GM12891 (cell line): ENCODE measurements at regions not wholly inside any gene's neighbourhood (a gene's known extent, or its start where the extent isn't known, plus 50 kb on each side); places are given as distances from the start of the nearest gene placed in this dataset.

Source experiments
- DNase-seq: peaks from one replicate; pipeline ENCODE4 v3.0.0; 2011; ENCODE audit warnings: low spot score; ENCODE audit not compliant: insufficient read length
- FAIRE-seq: peaks from 2 replicates; lab custom pipeline; 2011; peaks lifted over from hg19 to GRCh38; lab: Jason Lieb, UNC
- PAX5 ChIP-seq: IDR thresholded peaks from 2 replicates; pipeline ENCODE4 v1.6.1; 2011; ENCODE audit warnings: low read length, moderate library complexity, mild to moderate bottlenecking; ENCODE audit not compliant: insufficient read depth, severe bottlenecking
- POLR2A ChIP-seq: IDR thresholded peaks from 2 replicates; pipeline ENCODE4 v1.6.1; 2011; ENCODE audit warnings: low read depth, low read length, control low read depth
- POLR2AphosphoS5 ChIP-seq: IDR thresholded peaks from 2 replicates; pipeline ENCODE4 v1.6.1; 2011; ENCODE audit warnings: low read depth, low read length, control low read depth
- POU2F2 ChIP-seq: IDR thresholded peaks from 2 replicates; pipeline ENCODE4 v1.6.1; 2011; ENCODE audit warnings: low read depth, mild to moderate bottlenecking, control low read depth, low read length, moderate library complexity
- SPI1 ChIP-seq: IDR thresholded peaks from 2 replicates; pipeline ENCODE4 v1.6.1; 2011; ENCODE audit warnings: low read depth, low read length, control low read depth
- TAF1 ChIP-seq: IDR thresholded peaks from 2 replicates; pipeline ENCODE4 v1.6.1; 2011; ENCODE audit warnings: low read depth, low read length, control low read depth

- FAIRE-seq (no peak), DNase-seq (no peak)
- TF ChIP-seq POLR2A, result no peak
- no peak for TF ChIP-seq SPI1
These were observed 215.9 kb downstream of the SOX11 start for GRCh38 chr2:5908071-5908470.

- no peak for TF ChIP-seq POU2F2
- TF ChIP-seq POLR2AphosphoS5, result no peak
- TF ChIP-seq TAF1, result no peak
- TF ChIP-seq PAX5, result no peak
- TF ChIP-seq POLR2A, result no peak
- no peak for TF ChIP-seq SPI1
- FAIRE-seq (no peak), DNase-seq (no peak)
These were observed 219.5 kb downstream of the SOX11 start for GRCh38 chr2:5911718-5912117.

GRCh38 chr2:5913711-5914395 is 221.7 kb downstream of the SOX11 start:
- FAIRE-seq, result no peak
- TF ChIP-seq SPI1 (no peak), POLR2A (no peak)

GRCh38 chr2:5914811-5915611 is 222.8 kb downstream of the SOX11 start:
- no peak for DNase-seq
- TF ChIP-seq POU2F2 (no peak), POLR2AphosphoS5 (no peak), SPI1 (no peak), POLR2A (no peak)

More at GRCh38 chr2:5913711-5914395, 221.7 kb downstream of the SOX11 start:
- DNase-seq, result no peak

GRCh38 chr2:5915881-5916310 is 223.7 kb downstream of the SOX11 start:
- DNase-seq (no peak), FAIRE-seq (no peak)
- TF ChIP-seq TAF1 (no peak), POLR2AphosphoS5 (no peak), POLR2A (no peak), POU2F2 (no peak), SPI1 (no peak), PAX5 (no peak)

More at GRCh38 chr2:5914811-5915611, 222.8 kb downstream of the SOX11 start:
- no peak for FAIRE-seq

- FAIRE-seq, result no peak
- no peak for DNase-seq
- TF ChIP-seq POLR2AphosphoS5 (no peak), SPI1 (no peak), POU2F2 (no peak), POLR2A (no peak), PAX5 (no peak), TAF1 (no peak)
These were observed 229.0 kb downstream of the SOX11 start for GRCh38 chr2:5921081-5921642.

GRCh38 chr2:5923957-5924945 is 232.1 kb downstream of the SOX11 start:
- FAIRE-seq, result no peak
- DNase-seq, result no peak
- TF ChIP-seq PAX5 (no peak), TAF1 (no peak), SPI1 (no peak), POLR2AphosphoS5 (no peak), POLR2A (no peak), POU2F2 (no peak)

GRCh38 chr2:5925604-5926003 is 233.4 kb downstream of the SOX11 start:
- DNase-seq (no peak), FAIRE-seq (no peak)
- TF ChIP-seq TAF1 (no peak), POLR2A (no peak), POLR2AphosphoS5 (no peak), PAX5 (no peak), SPI1 (no peak), POU2F2 (no peak)

GRCh38 chr2:5926871-5927512 is 234.8 kb downstream of the SOX11 start:
- DNase-seq (no peak), FAIRE-seq (no peak)
- TF ChIP-seq POLR2A (no peak), TAF1 (no peak), POU2F2 (no peak), POLR2AphosphoS5 (no peak), SPI1 (no peak), PAX5 (no peak)
